Tibial artery (tissue), 4 donors: ENCODE measurements at regions not wholly inside any gene's neighbourhood (a gene's known extent, or its start where the extent isn't known, plus 50 kb on each side); places are given as distances from the start of the nearest gene placed in this dataset.

ENCODE experiments used
- DNase-seq, 2 donors: peaks; one replicate each; pipeline ENCODE4 v3.0.0-alpha.2; 2019
- H3K27ac ChIP-seq, 2 donors: fragments of 200-600 bp; sonication (generic) in 1 of 2; 1 replicate in 1 of 2; 2 replicates in 1 of 2; pipeline ENCODE4 v1.5.1; 2018 to 2019; ENCODE audit warnings: mild to moderate bottlenecking in 1 of 2
- H3K27me3 ChIP-seq, 2 donors: fragments of 200-600 bp; sonication (generic) in 1 of 2; one replicate each; pipeline versions ENCODE4 v1.5.1 to v1.6.0; 2016 to 2019
- H3K36me3 ChIP-seq, 3 donors: fragments of 200-600 bp; sonication (generic) in 2 of 3; one replicate each; pipeline ENCODE4 v1.5.1; 2016 to 2019; ENCODE audit warnings: mild to moderate bottlenecking in 2 of 3
- H3K4me1 ChIP-seq, 4 donors: fragments of 200-600 bp; sonication (generic) in 2 of 4; 1 replicate in 3 of 4; 2 replicates in 1 of 4; pipeline ENCODE4 v1.5.1; 2016 to 2019
- H3K4me3 ChIP-seq, 2 donors: fragments of 200-600 bp; sonication (generic) in 1 of 2; 1 replicate in 1 of 2; 2 replicates in 1 of 2; pipeline ENCODE4 v1.5.1; 2018 to 2019; ENCODE audit warnings: mild to moderate bottlenecking in 2 of 2
- H3K9me3 ChIP-seq, 3 donors: fragments of 200-600 bp; sonication (generic) in 1 of 3; one replicate each; pipeline ENCODE4 v1.5.1; 2016 to 2019
- intact Hi-C: fragments of 100-400 bp; cut with DNase I; formaldehyde crosslinking; loops from one replicate; pipeline ENCODE4 v1.15.0; 2023; ENCODE audit warnings: low total_unique reads
- TF ChIP-seq, protein P1 (sequence below), 2 experiments: fragments of 200-600 bp in 1 of 2; fragments of 450-650 bp in 1 of 2; IDR thresholded peaks; one replicate each; pipeline ENCODE4 v1.5.1; 2017 to 2019; ENCODE audit warnings: antibody characterized with exemption in 2 of 2, mild to moderate bottlenecking in 1 of 2, moderate library complexity in 1 of 2

GRCh38 chr14:65880507-65880906 lies 468.0 kb downstream of the FUT8 start:
- intact Hi-C loops, result no loop called here
- H3K4me3 ChIP-seq, result no peak overlapping the region
- no peak for DNase-seq

DNA sequence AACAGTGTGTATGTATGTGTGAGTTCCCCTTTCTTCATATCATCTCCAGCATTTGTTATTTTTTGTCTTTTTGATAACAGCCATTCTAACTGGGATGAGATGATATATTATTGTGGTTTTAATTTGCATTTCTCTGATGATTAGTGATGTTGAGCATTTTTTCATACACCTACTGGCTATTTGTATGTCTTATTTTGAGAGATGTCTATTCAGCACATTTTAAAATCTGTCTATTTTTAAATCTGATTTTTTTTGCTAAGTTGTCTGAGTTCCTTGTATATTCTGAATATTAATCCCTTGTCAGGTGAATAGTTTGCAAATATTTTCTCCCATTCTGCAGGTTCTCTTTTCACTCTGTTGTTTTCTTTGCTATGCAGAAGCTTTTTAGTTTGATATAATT lies 469.1 kb downstream of the FUT8 start:
- intact Hi-C loops, result no loop called here
- H3K4me1 ChIP-seq, result no peaks in the 10 kb centered on the region
- DNase-seq, result no peak
- H3K4me3 ChIP-seq, result no peak overlapping the region
- H3K9me3 ChIP-seq, result no peaks in the 10 kb centered on the region
- no peak overlapping the region for H3K27ac ChIP-seq
- H3K27me3 ChIP-seq, result no peaks in the 10 kb centered on the region
- no peaks in the 10 kb centered on the region for H3K36me3 ChIP-seq
- TF ChIP-seq, protein P1, sequence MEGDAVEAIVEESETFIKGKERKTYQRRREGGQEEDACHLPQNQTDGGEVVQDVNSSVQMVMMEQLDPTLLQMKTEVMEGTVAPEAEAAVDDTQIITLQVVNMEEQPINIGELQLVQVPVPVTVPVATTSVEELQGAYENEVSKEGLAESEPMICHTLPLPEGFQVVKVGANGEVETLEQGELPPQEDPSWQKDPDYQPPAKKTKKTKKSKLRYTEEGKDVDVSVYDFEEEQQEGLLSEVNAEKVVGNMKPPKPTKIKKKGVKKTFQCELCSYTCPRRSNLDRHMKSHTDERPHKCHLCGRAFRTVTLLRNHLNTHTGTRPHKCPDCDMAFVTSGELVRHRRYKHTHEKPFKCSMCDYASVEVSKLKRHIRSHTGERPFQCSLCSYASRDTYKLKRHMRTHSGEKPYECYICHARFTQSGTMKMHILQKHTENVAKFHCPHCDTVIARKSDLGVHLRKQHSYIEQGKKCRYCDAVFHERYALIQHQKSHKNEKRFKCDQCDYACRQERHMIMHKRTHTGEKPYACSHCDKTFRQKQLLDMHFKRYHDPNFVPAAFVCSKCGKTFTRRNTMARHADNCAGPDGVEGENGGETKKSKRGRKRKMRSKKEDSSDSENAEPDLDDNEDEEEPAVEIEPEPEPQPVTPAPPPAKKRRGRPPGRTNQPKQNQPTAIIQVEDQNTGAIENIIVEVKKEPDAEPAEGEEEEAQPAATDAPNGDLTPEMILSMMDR (IDR thresholded peaks at IDR 0.05), result no peak

More at GRCh38 chr14:65880507-65880906, 468.0 kb downstream of the FUT8 start:
- Histone ChIP-seq H3K9me3 (no peaks in the 10 kb centered on the region), H3K27me3 (no peaks in the 10 kb centered on the region), H3K27ac (no peak overlapping the region), H3K4me1 (no peaks in the 10 kb centered on the region), H3K36me3 (no peaks in the 10 kb centered on the region)
- TF ChIP-seq, protein P1 (IDR thresholded peaks at IDR 0.05), result no peak

DNA sequence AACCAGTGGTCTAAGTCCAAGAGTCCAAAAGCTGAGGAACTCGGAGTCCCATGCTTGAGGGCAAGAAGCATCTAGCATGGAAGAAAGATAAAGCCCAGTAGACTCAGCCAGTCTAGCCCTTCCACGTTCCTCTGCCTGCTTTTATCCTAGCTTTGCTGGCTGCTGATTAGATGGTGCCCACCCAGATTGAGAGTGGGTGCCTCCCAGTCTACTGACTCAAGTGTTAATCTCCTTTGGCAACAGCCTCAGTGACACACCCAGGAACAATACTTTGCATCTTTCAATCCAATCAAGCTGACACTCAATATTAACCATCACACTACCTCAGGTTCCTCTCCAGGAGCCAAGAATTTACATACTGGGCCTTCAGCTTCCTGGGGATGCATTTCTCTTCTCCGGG lies 476.1 kb downstream of the FUT8 start:
- intact Hi-C loops, result no loop called here
- Histone ChIP-seq H3K4me3 (no peak overlapping the region), H3K4me1 (no peaks in the 10 kb centered on the region), H3K36me3 (no peaks in the 10 kb centered on the region), H3K9me3 (no peaks in the 10 kb centered on the region), H3K27ac (no peak overlapping the region), H3K27me3 (no peaks in the 10 kb centered on the region)
- DNase-seq, result no peak
- TF ChIP-seq, protein P1 (IDR thresholded peaks at IDR 0.05), result no peak

GRCh38 chr14:65892315-65892714 lies 479.8 kb downstream of the FUT8 start:
- H3K4me1 ChIP-seq, result no peaks in the 10 kb centered on the region
- H3K27me3 ChIP-seq, result no peaks in the 10 kb centered on the region
- H3K27ac ChIP-seq, result no peak overlapping the region
- no peaks in the 10 kb centered on the region for H3K9me3 ChIP-seq
- DNase-seq, result no peak
- H3K36me3 ChIP-seq, result no peaks in the 10 kb centered on the region
- TF ChIP-seq, protein P1 (IDR thresholded peaks at IDR 0.05), result no peak
- no peak overlapping the region for H3K4me3 ChIP-seq
- intact Hi-C loops, result no loop called here

DNA sequence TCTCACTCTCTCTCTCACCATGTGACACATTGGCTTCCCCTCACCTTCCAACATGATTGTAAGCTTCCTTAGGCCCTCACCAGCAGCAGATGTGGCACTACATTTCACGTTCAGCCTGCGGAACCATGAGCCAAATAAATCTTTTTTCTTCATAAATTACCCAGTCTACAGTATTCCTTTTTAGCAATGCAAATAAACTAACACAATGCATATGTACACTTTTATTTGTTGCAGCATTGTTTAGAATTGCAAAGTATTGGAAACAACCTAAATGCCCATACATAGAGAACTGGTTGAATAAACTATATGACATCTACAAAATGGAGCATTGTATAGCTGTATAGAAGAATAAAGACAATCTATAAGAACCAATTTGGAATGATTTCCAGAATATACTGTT lies 487.6 kb downstream of the FUT8 start:
- H3K27me3 ChIP-seq, result no peaks in the 10 kb centered on the region
- H3K4me3 ChIP-seq, result no peak overlapping the region
- H3K36me3 ChIP-seq, result no peaks in the 10 kb centered on the region
- intact Hi-C loops, result no loop called here
- H3K27ac ChIP-seq, result no peak overlapping the region
- TF ChIP-seq, protein P1 (IDR thresholded peaks at IDR 0.05), result no peak
- no peaks in the 10 kb centered on the region for H3K4me1 ChIP-seq
- H3K9me3 ChIP-seq, result no peaks in the 10 kb centered on the region
- no peak for DNase-seq

DNA sequence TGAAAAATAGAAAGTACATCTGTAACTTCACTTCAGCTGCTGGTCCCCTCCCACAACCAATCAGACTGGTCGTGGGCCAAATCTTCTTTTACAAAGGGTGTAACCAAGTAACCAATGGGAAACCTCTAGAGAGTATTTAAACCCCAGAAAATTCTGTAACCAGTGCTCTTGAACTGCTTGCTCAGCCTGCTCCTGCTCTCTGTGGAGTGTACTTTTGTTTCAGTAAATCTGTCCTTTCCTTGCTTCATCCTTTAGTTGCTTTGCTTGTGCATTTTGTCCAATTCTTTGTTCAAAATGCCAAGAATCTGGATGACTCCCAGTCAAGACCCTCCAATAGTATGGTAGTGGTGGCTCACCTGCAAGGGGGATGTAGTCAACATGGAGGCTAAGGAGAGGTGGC lies 489.1 kb downstream of the FUT8 start:
- Histone ChIP-seq H3K4me3 (no peak overlapping the region), H3K36me3 (no peaks in the 10 kb centered on the region), H3K9me3 (no peaks in the 10 kb centered on the region), H3K27ac (no peak overlapping the region), H3K27me3 (no peaks in the 10 kb centered on the region), H3K4me1 (no peaks in the 10 kb centered on the region)
- no peak for DNase-seq
- TF ChIP-seq, protein P1 (IDR thresholded peaks at IDR 0.05), result no peak
- intact Hi-C loops, result no loop called here
